ENCODE measurements at regions not wholly inside any gene's neighbourhood (a gene's known extent, or its start where the extent isn't known, plus 50 kb on each side); places are given as distances from the start of the nearest gene placed in this dataset.

DNA sequence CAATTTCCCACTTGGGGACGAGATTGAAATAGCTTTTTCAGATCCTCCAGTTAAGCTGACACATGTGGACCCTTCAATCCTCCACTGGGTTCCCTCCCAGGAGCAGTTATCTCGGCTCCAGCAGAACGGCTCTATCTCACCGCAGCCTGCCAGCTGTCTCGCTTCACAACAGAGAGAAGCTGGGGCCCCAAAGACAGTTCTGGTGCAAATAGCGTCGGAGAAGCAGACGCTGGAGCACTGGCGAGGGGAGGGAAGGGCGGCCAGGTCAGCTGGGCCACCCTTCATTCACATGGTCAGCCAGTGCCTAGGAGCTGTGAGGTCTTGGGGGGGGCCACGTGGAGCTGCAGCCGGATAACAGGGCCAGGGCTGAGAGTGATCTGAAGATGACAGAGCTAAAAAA is 141.3 kb upstream of the SDK2 start:
- H3K9ac ChIP-seq (replicated peaks in 1 of 4; ENCODE audit: extremely low read depth in 1 of 4, low read depth in 3 of 4, low read length in 3 of 4), result no peak overlapping the region
- no peak overlapping the region for H3K27ac ChIP-seq (ENCODE audit: low read depth, low read length)
- TF ChIP-seq POLR2A (IDR thresholded peaks at IDR 0.05; ENCODE audit: control extremely low read depth in 1 of 2, low read depth in 2 of 2, low read length in 2 of 2) (no peak), CBX5 (IDR thresholded peaks at IDR 0.05; ENCODE audit: low read depth, low read length) (no peak), SIN3A (conservative IDR thresholded peaks at IDR 0.05 in 1 of 2, IDR thresholded peaks at IDR 0.05 in 1 of 2; ENCODE audit: low read depth in 1 of 2, low read length in 2 of 2) (no peak), SIX5 (IDR thresholded peaks at IDR 0.05; ENCODE audit: low read depth, low read length) (no peak), CTBP2 (IDR thresholded peaks at IDR 0.05; ENCODE audit: borderline replicate concordance, insufficient read depth, insufficient read length, low read length) (no peak), FOSL1 (IDR thresholded peaks at IDR 0.05; ENCODE audit: insufficient read depth, low read depth, low read length) (no peak), BRCA1 (IDR thresholded peaks at IDR 0.05; ENCODE audit: low read depth, low read length) (no peak), MAFK (IDR thresholded peaks at IDR 0.05; ENCODE audit: low read depth, low read length) (no peak)
- H3K27me3 ChIP-seq (replicated peaks in 1 of 4; ENCODE audit: control insufficient read depth in 3 of 4, extremely low read depth in 1 of 4, insufficient read depth in 3 of 4, low read length in 3 of 4), result no peaks in the 10 kb centered on the region; a peak in 1 of 7 replicates
- no peak overlapping the region for H3K23ac ChIP-seq (ENCODE audit: insufficient read length)
- 0 out of 2 replicates have a peak, but pooled peaks cover 3% of the 10 kb centered on the region for H3K79me1 ChIP-seq (ENCODE audit: low read depth, low read length)
- no peak overlapping the region for H4K8ac ChIP-seq (ENCODE audit: extremely low read depth, insufficient read depth, low read length)
- no peak overlapping the region for H2BK20ac ChIP-seq (ENCODE audit: low read length)
- peak overlapping the region; percentile 63; the same call in 1 of the 2 replicates for H2BK15ac ChIP-seq (ENCODE audit: low read length)
- H4K5ac ChIP-seq (ENCODE audit: insufficient read length, low read depth, low read length), result no peak overlapping the region
- H3K14ac ChIP-seq (ENCODE audit: insufficient read length), result no peak overlapping the region
- H3K56ac ChIP-seq (replicated peaks; ENCODE audit: insufficient read length, low read depth, low read length), result no peak overlapping the region
- no peak overlapping the region for H2AFZ ChIP-seq (ENCODE audit: low read length)
- peak overlapping the region; percentile 67; the same call in 1 of the 2 replicates for H2AK5ac ChIP-seq (ENCODE audit: low read depth, low read length)
- H3K23me2 ChIP-seq (ENCODE audit: low read depth, low read length), result no peaks in the 10 kb centered on the region
- H3K79me2 ChIP-seq (ENCODE audit: control insufficient read depth in 1 of 2, insufficient read depth in 2 of 2, low read length in 2 of 2), result no peaks in the 10 kb centered on the region
- no peak overlapping the region for H4K91ac ChIP-seq (replicated peaks; ENCODE audit: insufficient read length, low read length)
- ChIA-PET CTCF (ENCODE audit: partially characterized antibody) (interaction anchor here (0.8 to 9.0 kb wide), 16 partner anchors 11 to 414 kb away, joined by 3 to 44 read pairs (median 4); no protein-coding TSS in a partner anchor), POLR2A (ENCODE audit: partially characterized antibody) (no interaction called here)
- H3K36me3 ChIP-seq (ENCODE audit: control insufficient read depth in 2 of 4, insufficient read depth in 4 of 4, low read length in 3 of 4), result no peaks in the 10 kb centered on the region
- no peak overlapping the region for H3K4me2 ChIP-seq (ENCODE audit: insufficient read depth in 1 of 2, low read depth in 2 of 2, low read length in 2 of 2)
- 76% methylated on average over 12 of the region's 12 CpGs; no CpG with 5 or more reads in 1 of the 2 experiments for WGBS, 2 experiments (ENCODE audit: extremely low coverage in 1 of 2, insufficient coverage in 1 of 2, insufficient read length in 1 of 2, insufficient replicate concordance in 2 of 2, low coverage in 1 of 2, low lambda C conversion rate in 2 of 2, missing lambda C conversion rate in 1 of 2)
- H3K4me1 ChIP-seq (replicated peaks in 1 of 4; ENCODE audit: control insufficient read depth in 3 of 4, insufficient read depth in 4 of 4, low read length in 3 of 4), result peaks cover 11 to 32% (median 17%) of the 10 kb centered on the region in 4 experiments
- no peak overlapping the region for H3K18ac ChIP-seq (ENCODE audit: extremely low read depth, low read length)
- H2BK5ac ChIP-seq (ENCODE audit: low read depth, low read length), result no peak overlapping the region
- H3K9me3 ChIP-seq (ENCODE audit: insufficient read depth in 2 of 2, low read depth in 1 of 2, low read length in 1 of 2), result no peaks in the 10 kb centered on the region
- no peak overlapping the region for H2BK12ac ChIP-seq (ENCODE audit: low read depth, low read length)
- DNase-seq (ENCODE audit: low read depth in 1 of 2, low spot score in 2 of 2), result no peak
- H3K4me3 ChIP-seq (ENCODE audit: extremely low read depth in 1 of 4, insufficient read depth in 2 of 4, low read depth in 3 of 4, low read length in 4 of 4), result no peak overlapping the region
- H3K4ac ChIP-seq (replicated peaks; ENCODE audit: insufficient read length, low read depth, low read length), result no peak overlapping the region
- no peak for FAIRE-seq
- H4K20me1 ChIP-seq (replicated peaks in 1 of 2; ENCODE audit: control insufficient read depth in 1 of 2, insufficient read depth in 2 of 2, low read length in 2 of 2), result no peaks in the 10 kb centered on the region
- no peak overlapping the region for H2BK120ac ChIP-seq (replicated peaks; ENCODE audit: low read depth, low read length)
